Activated naive CD4-positive, alpha-beta T cell treated with anti-CD3 and anti-CD28 coated beads for 36 hours (primary cell): ENCODE measurements at regions not wholly inside any gene's neighbourhood (a gene's known extent, or its start where the extent isn't known, plus 50 kb on each side); places are given as distances from the start of the nearest gene placed in this dataset.
A peak's percentile ranks its signal among the peaks of the same experiment; 100 is the strongest.

Source experiments
- CTCF ChIA-PET: fragments of 350-600 bp; sonication (Branson Sonifier 250); formaldehyde crosslinking; loops from one replicate; lab custom pipeline; 2021; ENCODE audit warnings: antibody characterized with exemption; lab: Charles Lee
- DNase-seq: peaks from one replicate; pipeline ENCODE4 v3.0.0-alpha.2; 2020
- H3K27ac Mint-ChIP-seq: one replicate; pipeline ENCODE4 v1.8.0; 2021; ENCODE audit warnings: mild to moderate bottlenecking, mixed read lengths
- H3K27me3 Mint-ChIP-seq: one replicate; pipeline ENCODE4 v1.8.0; 2021; ENCODE audit warnings: low read depth, mixed read lengths
- H3K36me3 Mint-ChIP-seq: one replicate; pipeline ENCODE4 v1.8.0; 2021; ENCODE audit warnings: low read depth, mixed read lengths
- H3K4me1 Mint-ChIP-seq: one replicate; pipeline ENCODE4 v1.8.0; 2021; ENCODE audit warnings: low read depth, mixed read lengths
- H3K4me3 Mint-ChIP-seq: one replicate; pipeline ENCODE4 v1.8.0; 2021; ENCODE audit warnings: mild to moderate bottlenecking, moderate library complexity, mixed read lengths
- H3K9me3 Mint-ChIP-seq: one replicate; pipeline ENCODE4 v1.8.0; 2021; ENCODE audit warnings: mixed read lengths
- intact Hi-C: fragments of 100-400 bp; cut with micrococcal nuclease; formaldehyde crosslinking; loops from one replicate; pipeline ENCODE4 v1.15.1; 2023

DNA sequence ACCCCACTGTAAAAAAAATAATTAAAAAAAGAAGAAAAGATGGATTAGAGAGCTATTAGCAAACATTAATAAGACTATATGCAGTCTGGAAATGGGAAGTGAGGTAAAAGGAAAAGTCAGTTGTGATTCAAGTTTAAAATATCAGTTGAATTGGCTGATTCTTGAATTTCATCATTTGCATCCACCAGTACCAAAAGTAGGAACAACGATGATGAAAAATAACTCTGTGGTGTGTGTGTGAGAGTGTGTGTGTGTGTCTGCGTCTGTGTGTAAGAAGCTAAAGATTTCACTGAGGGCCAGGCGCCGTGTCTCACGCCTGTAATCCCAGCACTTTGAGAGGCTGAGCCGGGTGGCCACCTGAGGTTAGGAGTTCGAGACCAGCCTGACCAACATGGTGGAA is 56.0 kb upstream of the SLC4A7 start:
- intact Hi-C loops = no loop called here
- CTCF ChIA-PET = no interaction called here
- H3K27me3 Mint-ChIP-seq = no peaks in the 10 kb centered on the region
- peaks cover 3% of the 10 kb centered on the region for H3K4me1 Mint-ChIP-seq
- H3K36me3 Mint-ChIP-seq = no peaks in the 10 kb centered on the region
- H3K9me3 Mint-ChIP-seq = no peaks in the 10 kb centered on the region
- no peak overlapping the region for H3K4me3 Mint-ChIP-seq
- no peak overlapping the region for H3K27ac Mint-ChIP-seq
- DNase-seq = no peak

DNA sequence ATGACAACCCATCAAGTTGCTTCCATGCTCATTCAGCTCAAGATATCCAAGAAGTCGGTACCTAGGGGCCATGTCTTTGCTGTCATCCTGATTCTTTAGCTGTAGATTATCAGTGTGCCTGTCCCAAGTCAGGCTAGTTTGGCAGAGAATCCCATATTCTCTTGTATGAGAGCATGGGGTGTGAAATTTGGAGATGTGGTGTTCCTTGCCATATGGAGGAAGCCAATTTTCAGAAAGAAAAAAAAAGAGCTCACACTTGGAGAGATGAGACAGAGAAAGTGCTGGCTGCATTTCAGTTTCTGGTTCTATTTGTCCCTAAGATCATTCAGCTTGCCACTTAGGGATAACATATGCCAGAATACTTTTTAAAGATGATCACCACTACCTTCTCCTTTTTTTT is 52.3 kb upstream of the SLC4A7 start:
- H3K9me3 Mint-ChIP-seq = no peaks in the 10 kb centered on the region
- no peak overlapping the region for H3K27ac Mint-ChIP-seq
- no peaks in the 10 kb centered on the region for H3K36me3 Mint-ChIP-seq
- H3K4me1 Mint-ChIP-seq = peaks cover 15% of the 10 kb centered on the region
- H3K4me3 Mint-ChIP-seq = no peak overlapping the region
- no peaks in the 10 kb centered on the region for H3K27me3 Mint-ChIP-seq
- intact Hi-C loops = no loop called here
- CTCF ChIA-PET = interaction anchor here (1.1 kb wide), 1 partner anchor 29 kb away, joined by 3 read pairs; no protein-coding TSS in a partner anchor
- DNase-seq = no peak

DNA sequence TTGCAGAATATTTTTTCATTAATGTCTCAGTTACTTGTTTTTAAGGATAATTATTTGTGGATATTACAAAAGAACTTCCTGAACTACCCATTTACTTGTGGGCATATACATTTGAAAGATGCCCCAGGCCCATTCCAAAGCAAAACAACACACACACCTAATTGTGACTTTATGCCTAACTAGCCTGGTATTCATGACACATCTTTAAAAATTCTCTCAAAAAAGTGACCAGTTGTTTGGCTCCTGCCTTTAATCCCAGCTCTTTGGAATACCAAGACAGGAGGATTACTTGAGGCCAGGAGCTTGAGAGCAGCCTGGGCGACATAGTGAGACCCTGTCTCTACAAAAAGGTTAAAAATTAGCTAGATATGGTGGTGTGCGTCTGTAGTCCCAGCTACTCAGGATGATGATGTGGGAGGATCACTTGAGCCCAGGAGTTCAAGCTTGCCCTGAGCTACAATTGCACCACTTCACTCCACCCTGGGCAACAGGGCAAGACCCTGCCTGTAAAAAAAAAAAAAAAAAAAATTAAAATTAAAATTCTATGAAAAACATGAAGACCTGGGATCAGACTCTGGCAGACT is 51.7 kb upstream of the SLC4A7 start:
- intact Hi-C loops = no loop called here
- H3K27me3 Mint-ChIP-seq = no peaks in the 10 kb centered on the region
- no peaks in the 10 kb centered on the region for H3K9me3 Mint-ChIP-seq
- H3K27ac Mint-ChIP-seq = no peak overlapping the region
- DNase-seq = no peak
- H3K4me1 Mint-ChIP-seq = peaks cover 15% of the 10 kb centered on the region
- CTCF ChIA-PET = interaction anchor here (1.1 to 1.9 kb wide), 2 partner anchors 29 to 68 kb away, joined by 3 to 5 read pairs; no protein-coding TSS in a partner anchor
- H3K4me3 Mint-ChIP-seq = no peak overlapping the region
- H3K36me3 Mint-ChIP-seq = no peaks in the 10 kb centered on the region

DNA sequence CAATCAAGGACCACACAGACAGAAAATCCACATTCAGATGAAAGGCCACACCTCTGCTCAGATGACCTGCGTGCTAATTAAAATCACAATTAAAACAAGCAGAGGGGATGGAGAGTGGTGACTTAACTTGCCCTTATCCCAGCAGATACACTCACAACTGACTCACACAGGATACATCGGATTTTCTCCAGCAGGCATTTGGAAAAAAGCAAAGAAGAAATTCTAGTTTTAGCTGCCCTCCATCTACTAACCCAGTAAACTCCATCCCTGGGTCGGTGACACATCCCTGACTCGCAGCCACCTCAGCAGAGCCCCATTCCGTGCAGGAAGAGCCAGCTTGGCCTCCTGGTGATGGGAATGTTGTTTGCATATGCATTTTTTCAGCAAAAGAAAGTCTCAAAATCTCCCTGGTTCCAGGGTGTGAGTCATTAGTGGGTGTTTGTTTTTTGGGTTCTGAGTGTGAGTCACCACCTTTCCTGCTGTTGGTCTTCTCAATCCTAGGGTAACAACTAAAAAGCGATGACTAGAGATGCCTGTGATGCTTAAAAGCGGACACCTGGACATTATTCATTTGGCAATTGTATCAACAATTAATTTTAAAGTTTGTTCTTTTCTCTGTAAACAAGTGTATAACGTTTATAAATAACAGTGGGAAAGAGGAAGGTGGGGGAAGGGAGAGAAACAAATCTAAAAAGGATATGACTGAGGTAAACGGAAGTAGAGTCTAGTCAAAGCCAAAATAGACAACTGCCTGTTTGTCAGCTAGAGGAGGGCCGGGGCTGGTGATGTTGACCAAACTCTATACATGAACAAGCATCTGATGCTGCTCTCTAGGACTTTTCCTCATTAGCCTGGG is 49.8 kb upstream of the SLC4A7 start:
- Mint-ChIP-seq H3K27me3 (no peaks in the 10 kb centered on the region), H3K27ac (peak overlapping the region; percentile 48), H3K36me3 (no peaks in the 10 kb centered on the region), H3K9me3 (no peaks in the 10 kb centered on the region), H3K4me1 (peaks cover 15% of the 10 kb centered on the region), H3K4me3 (no peak overlapping the region)
- DNase-seq = peak; percentile 25
- intact Hi-C loops = loop anchor here (1.0 to 5.0 kb wide), 2 partner anchors 50 to 98 kb away; partner anchors contain the start of gene SLC4A7
- CTCF ChIA-PET = interaction anchor here (1.1 to 1.9 kb wide), 2 partner anchors 23 to 66 kb away, joined by 3 to 5 read pairs; no protein-coding TSS in a partner anchor
